ENCODE measurements at regions not wholly inside any gene's neighbourhood (a gene's known extent, or its start where the extent isn't known, plus 50 kb on each side); places are given as distances from the start of the nearest gene placed in this dataset.

DNA sequence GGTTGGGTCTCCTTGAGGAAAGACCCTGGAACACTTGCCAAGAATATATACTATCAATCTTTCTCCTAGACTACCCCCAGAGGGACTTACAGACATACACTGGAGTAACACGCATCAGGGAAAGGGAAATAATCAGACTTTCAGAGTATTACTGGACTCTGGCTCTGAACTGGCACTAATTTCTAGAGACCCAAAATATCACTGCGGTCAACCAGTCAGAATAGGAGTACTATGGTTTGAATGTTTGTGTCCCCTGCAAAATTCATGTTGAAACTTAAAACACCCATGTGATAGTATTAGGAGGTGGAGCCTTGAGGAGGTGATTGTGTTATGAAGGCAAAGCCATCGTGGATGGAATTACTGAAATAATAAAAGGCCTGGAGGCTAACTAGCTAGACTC lies 323.7 kb downstream of the EN1 start:
- H3K9me3 Mint-ChIP-seq = peaks cover 8% of the 10 kb centered on the region
- H3K27me3 Mint-ChIP-seq = no peaks in the 10 kb centered on the region
- H3K27ac Mint-ChIP-seq = no peak overlapping the region
- DNase-seq (ENCODE audit: low spot score in 2 of 2) (no peak), ATAC-seq (ENCODE audit: low read depth) (no peak)
- H3K4me3 Mint-ChIP-seq = no peak overlapping the region
- H3K4me1 Mint-ChIP-seq = no peaks in the 10 kb centered on the region
- no peaks in the 10 kb centered on the region for H3K36me3 Mint-ChIP-seq

DNA sequence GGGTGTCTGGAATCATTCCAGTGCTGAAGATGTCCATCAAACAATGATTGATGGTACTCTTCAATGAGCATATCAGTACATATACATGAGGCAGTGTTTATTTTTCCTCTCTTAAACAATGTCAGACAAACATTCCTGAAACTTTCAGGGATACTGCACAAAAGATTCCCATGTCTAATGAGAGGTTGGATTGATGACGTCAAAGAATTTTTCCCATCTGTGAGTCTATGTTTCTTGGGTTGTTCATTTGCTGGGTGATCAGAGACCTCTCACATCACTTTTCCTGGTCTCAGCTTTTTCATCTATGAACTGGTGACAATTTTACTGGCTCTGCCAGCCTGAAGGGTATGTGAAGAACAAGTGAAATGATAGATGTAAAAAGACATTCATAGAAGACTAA lies 325.5 kb downstream of the EN1 start:
- no peak overlapping the region for H3K4me3 Mint-ChIP-seq
- H3K27ac Mint-ChIP-seq = no peak overlapping the region
- H3K36me3 Mint-ChIP-seq = no peaks in the 10 kb centered on the region
- H3K4me1 Mint-ChIP-seq = no peaks in the 10 kb centered on the region
- peaks cover 11% of the 10 kb centered on the region for H3K9me3 Mint-ChIP-seq
- DNase-seq (ENCODE audit: low spot score in 2 of 2) (no peak), ATAC-seq (ENCODE audit: low read depth) (no peak)
- H3K27me3 Mint-ChIP-seq = no peaks in the 10 kb centered on the region

DNA sequence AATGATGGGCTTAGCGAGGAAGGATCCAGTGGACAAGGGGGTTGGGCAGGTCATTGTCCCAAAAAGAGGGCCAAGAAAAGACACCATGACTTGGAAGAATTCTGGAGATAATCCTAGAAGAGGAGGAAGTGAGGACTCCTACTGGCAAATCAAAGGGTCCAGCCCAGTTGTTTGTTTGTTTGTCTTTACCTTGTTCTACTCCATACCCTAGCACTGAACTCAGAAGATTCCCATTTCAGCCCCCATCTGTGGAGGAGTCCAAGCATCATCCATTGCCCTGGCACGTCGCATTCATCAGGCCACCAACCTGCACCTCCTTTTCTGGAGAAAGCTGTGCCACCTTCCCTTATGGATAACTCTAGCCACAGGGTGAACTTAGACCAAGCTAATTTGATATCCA lies 326.2 kb downstream of the EN1 start:
- no peak overlapping the region for H3K27ac Mint-ChIP-seq
- ATAC-seq (ENCODE audit: low read depth) (no peak), DNase-seq (ENCODE audit: low spot score in 2 of 2) (no peak)
- H3K4me1 Mint-ChIP-seq = no peaks in the 10 kb centered on the region
- no peaks in the 10 kb centered on the region for H3K36me3 Mint-ChIP-seq
- peaks cover 11% of the 10 kb centered on the region for H3K9me3 Mint-ChIP-seq
- no peak overlapping the region for H3K4me3 Mint-ChIP-seq
- H3K27me3 Mint-ChIP-seq = no peaks in the 10 kb centered on the region

DNA sequence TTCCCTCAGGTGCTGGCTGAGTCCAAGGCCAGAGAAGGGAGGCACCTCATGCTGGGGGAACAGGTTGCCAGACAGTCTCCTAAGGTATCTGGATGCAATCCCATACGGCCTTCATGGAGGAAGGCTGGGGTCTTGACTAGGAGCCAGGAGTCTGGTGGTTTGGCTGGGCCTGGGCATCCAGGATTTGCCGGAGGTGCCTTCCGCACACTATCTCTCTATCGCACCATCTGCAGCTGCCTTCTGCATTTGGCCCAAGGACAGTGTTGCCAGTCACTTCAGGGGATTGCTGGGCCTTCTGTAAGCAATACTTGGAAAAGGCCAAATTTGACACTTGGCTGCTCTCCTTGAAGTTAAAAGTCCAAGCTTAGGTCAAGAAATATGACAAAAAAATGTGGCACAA lies 327.2 kb downstream of the EN1 start:
- ATAC-seq (ENCODE audit: low read depth) (no peak), DNase-seq (ENCODE audit: low spot score in 2 of 2) (no peak)
- H3K4me1 Mint-ChIP-seq = no peaks in the 10 kb centered on the region
- H3K36me3 Mint-ChIP-seq = no peaks in the 10 kb centered on the region
- H3K4me3 Mint-ChIP-seq = no peak overlapping the region
- peaks cover 13% of the 10 kb centered on the region for H3K9me3 Mint-ChIP-seq
- no peak overlapping the region for H3K27ac Mint-ChIP-seq
- no peaks in the 10 kb centered on the region for H3K27me3 Mint-ChIP-seq

DNA sequence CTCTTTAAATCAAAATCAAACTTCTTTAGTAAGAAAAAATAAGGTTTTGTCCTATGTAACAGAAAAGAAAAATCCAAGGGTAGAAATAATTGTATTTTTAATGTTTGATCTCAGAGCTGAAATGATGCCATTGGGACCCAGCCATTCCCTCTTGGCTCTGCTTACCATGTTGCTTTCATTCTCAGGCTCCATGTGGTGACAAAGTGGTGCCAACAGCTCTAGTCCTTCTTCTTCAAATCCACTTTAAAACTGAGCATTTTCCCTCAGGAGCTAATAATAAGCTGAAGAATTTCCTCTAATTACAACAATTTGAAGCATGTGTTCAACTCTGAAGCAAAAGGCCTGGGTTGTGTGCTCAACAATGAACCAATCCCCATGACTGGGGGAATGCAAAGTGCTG lies 327.9 kb downstream of the EN1 start:
- no peaks in the 10 kb centered on the region for H3K4me1 Mint-ChIP-seq
- no peaks in the 10 kb centered on the region for H3K27me3 Mint-ChIP-seq
- H3K4me3 Mint-ChIP-seq = no peak overlapping the region
- no peak for DNase-seq (ENCODE audit: low spot score in 2 of 2)
- H3K27ac Mint-ChIP-seq = no peak overlapping the region
- H3K36me3 Mint-ChIP-seq = no peaks in the 10 kb centered on the region
- H3K9me3 Mint-ChIP-seq = peaks cover 13% of the 10 kb centered on the region
- ATAC-seq (ENCODE audit: low read depth) = no peak

DNA sequence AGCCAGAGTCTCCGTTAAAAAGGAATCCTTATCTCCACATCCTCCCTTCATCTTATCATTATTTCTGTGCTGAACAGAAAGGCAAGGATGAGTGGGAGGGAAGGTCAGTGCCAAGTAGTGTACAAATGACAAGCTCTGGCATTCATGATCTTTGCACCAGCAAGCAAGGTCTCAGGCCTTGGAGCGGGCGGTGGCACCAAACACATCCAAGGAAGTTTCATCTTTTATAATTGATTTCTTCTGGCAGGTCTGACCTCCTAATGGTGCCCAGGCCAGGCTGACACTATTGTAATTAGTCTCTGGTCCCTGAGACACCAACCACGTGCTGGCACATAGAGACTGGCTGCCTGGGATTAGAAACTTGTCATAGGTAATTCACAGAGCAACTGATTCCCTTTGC lies 336.6 kb downstream of the EN1 start:
- no peak for DNase-seq (ENCODE audit: low spot score in 2 of 2)
- H3K4me1 Mint-ChIP-seq = no peaks in the 10 kb centered on the region

DNA sequence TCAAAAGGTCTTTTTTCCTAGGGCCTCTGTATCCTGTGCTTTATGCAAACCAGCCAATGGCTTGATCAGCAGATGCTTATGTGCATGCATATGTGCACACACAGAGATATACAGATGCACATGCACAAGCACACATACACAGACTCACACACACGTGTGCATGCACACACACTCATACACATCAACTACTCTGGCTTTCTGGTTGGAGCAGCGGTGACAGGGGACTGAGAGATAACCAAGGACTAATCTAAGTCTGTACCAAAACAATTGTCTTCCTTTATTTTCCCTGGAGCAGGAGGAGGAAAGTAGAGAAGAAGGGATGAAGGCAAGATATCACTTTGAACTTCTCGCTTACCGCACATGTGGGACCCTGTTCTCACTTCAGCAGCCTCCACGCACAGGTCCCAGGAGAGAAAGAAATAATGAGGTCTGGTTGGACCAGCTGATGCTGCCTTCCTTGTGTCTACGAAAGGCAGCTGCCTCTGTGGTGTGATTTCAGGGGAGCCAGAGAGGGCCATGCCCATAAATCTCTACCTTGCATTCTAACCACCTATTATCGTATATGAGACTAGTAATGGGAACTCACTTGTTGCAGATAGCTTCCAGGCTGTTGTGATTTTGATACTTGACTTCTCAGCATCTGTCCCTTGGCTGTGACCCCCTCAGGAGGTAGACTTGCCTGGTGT lies 338.0 kb downstream of the EN1 start:
- Mint-ChIP-seq H3K27ac (no peak overlapping the region), H3K36me3 (no peaks in the 10 kb centered on the region), H3K27me3 (peaks cover 3% of the 10 kb centered on the region), H3K9me3 (peaks cover 2% of the 10 kb centered on the region), H3K4me1 (no peaks in the 10 kb centered on the region), H3K4me3 (no peak overlapping the region)
- DNase-seq (ENCODE audit: low spot score in 2 of 2) = no peak
- ATAC-seq (ENCODE audit: low read depth) = no peak

More for the DNA sequence above, 336.6 kb downstream of the EN1 start:
- H3K27ac Mint-ChIP-seq = no peak overlapping the region
- no peaks in the 10 kb centered on the region for H3K36me3 Mint-ChIP-seq
- H3K9me3 Mint-ChIP-seq = peaks cover 2% of the 10 kb centered on the region
- H3K27me3 Mint-ChIP-seq = peaks cover 3% of the 10 kb centered on the region
- no peak for ATAC-seq (ENCODE audit: low read depth)
- H3K4me3 Mint-ChIP-seq = no peak overlapping the region

DNA sequence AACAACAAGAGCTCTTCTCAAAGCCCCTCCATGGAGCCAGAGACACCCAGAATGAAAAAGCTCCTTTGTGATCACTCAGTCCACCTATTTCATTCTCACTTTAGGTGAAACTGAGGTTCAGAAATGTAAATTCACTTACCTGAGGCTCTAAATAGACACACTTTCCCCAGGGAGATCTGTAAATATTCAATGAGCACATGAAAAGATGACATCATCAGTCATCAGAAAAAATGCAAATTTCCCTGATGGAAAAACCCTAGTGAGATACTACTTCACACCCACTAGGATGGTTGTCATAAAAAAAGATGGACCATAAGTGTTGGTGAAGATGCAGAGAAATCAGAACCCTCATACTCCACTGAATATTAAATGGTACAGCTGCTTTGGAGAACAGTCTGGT lies 339.2 kb downstream of the EN1 start:
- Mint-ChIP-seq H3K27me3 (peaks cover 3% of the 10 kb centered on the region), H3K9me3 (peaks cover 2% of the 10 kb centered on the region), H3K4me1 (no peaks in the 10 kb centered on the region), H3K27ac (no peak overlapping the region), H3K36me3 (no peaks in the 10 kb centered on the region), H3K4me3 (no peak overlapping the region)
- ATAC-seq (ENCODE audit: low read depth) = no peak
- no peak for DNase-seq (ENCODE audit: low spot score in 2 of 2)

DNA sequence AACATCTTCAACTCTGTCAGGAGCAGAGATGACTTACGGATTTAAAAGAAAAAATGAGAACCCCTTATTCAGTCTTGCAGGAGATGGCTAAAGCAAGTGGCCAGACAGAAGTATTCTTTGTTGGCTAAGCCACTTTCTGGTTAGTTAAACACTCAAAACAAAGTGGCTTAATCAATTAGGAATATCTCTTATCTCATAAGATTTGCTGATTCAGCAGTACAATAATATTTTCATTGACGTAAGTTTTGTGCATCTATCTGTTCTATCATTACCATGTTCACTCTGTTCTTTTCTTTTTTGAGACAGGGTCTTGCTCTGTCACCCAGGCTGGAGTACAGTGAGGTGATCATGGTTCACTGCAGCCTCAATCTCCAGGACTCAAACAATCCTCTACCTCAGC lies 342.0 kb downstream of the EN1 start:
- no peaks in the 10 kb centered on the region for H3K4me1 Mint-ChIP-seq
- peaks cover 6% of the 10 kb centered on the region for H3K9me3 Mint-ChIP-seq
- peaks cover 3% of the 10 kb centered on the region for H3K27me3 Mint-ChIP-seq
- H3K27ac Mint-ChIP-seq = no peak overlapping the region
- no peaks in the 10 kb centered on the region for H3K36me3 Mint-ChIP-seq
- no peak overlapping the region for H3K4me3 Mint-ChIP-seq
- DNase-seq (ENCODE audit: low spot score in 2 of 2) (no peak), ATAC-seq (ENCODE audit: low read depth) (no peak)

DNA sequence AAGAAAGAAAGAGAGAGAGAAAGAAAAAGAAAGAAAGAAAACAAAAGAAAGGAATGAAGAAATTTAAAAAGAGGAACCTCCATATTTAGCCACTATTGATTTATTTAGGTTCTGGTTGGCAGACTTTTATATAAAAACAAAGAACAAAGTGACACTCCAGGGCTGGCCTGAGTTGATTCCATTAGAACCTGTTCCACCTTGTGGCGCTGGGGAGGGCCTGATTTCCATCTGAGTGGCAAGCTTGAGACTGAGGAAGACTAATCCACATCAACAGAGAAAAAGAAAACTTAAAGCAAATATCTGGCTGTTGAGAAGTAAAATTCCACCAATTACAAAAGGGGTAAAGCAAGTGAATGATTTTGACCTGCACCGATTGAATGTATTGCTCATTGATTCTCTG lies 345.3 kb downstream of the EN1 start:
- Mint-ChIP-seq H3K27me3 (peaks cover 7% of the 10 kb centered on the region), H3K4me3 (no peak overlapping the region), H3K36me3 (no peaks in the 10 kb centered on the region), H3K27ac (no peak overlapping the region), H3K4me1 (no peaks in the 10 kb centered on the region), H3K9me3 (peaks cover 9% of the 10 kb centered on the region)
- no peak for DNase-seq (ENCODE audit: low spot score in 2 of 2)
- no peak for ATAC-seq (ENCODE audit: low read depth)

DNA sequence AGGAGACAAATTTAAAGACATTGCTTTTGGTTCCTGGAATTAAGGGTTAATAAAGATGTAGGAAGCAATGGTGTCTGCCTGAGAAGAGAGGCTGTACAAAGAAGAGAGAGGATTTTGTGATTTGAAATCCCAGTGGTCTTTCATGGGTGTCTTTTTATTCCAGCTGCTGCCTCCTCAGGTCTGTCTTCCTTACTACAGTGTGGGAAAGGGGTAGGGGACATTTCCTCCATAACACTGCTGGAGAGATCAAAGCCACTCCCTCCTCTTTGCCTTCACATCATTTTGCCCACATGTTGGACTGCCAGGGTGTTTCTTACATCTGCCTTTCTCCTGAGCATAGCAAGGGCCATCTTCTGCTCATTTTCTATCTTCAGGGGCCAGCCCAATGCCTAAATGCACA lies 348.5 kb downstream of the EN1 start:
- Mint-ChIP-seq H3K4me1 (no peaks in the 10 kb centered on the region), H3K27ac (no peak overlapping the region), H3K9me3 (peaks cover 8% of the 10 kb centered on the region), H3K4me3 (no peak overlapping the region), H3K36me3 (no peaks in the 10 kb centered on the region), H3K27me3 (peaks cover 3% of the 10 kb centered on the region)
- ATAC-seq (ENCODE audit: low read depth) (no peak), DNase-seq (ENCODE audit: low spot score in 2 of 2) (no peak)

DNA sequence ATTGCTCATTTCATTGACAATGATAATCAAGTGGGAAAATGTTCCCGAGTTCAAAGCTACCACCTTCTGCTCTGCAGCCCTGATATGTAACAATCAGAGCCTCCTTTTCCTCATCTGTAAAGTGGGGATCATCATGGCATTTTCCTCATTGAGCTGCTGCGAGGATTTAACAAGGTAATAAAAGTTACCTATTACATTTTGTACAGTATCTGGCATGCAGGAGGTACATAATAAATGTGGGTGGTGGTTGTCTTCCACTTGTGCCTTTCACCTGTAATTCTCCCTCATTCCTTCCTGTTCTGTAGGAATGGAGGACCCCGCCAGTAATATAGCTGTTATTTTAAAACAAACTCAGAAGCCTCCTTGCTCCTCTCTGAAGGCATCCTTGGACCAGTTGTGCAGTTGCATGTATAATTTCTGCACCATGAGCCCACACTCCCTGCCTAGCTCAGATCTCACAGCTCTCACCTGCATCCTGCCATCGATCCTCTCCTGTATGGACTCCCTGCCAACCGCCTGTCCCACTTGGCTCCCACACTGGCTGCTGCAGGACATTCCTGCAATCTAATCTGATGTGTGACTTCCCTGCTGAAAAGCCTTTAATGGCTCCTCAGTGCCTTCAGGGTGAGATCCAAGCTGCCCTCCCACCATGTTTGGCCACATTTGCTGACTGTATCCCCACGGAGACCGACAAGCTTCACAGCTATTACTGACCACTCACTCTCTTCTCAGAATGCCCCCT lies 350.4 kb downstream of the EN1 start:
- Mint-ChIP-seq H3K27me3 (peaks cover 3% of the 10 kb centered on the region), H3K36me3 (no peaks in the 10 kb centered on the region), H3K27ac (no peak overlapping the region), H3K4me3 (no peak overlapping the region), H3K9me3 (peaks cover 7% of the 10 kb centered on the region), H3K4me1 (no peaks in the 10 kb centered on the region)
- ATAC-seq (ENCODE audit: low read depth) (no peak), DNase-seq (ENCODE audit: low spot score in 2 of 2) (no peak)

DNA sequence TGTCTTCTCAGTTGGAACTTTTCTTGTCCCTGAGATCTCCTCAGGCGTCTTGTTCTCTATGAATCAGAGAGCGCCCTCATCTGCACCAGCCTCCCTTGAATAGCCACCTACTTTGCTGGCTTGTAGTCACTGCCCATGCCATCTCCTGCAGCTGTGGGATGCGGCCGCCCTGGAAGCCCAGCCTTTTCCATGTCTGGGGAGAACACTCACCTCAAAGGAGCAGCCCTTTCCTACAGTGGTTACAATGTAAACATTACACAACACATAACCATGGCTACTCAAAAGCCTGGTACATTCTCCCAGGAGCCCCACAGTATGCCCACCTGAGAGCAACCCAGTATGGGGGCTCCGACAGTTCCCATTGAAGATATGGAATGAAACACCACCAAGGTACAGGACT lies 351.0 kb downstream of the EN1 start:
- no peaks in the 10 kb centered on the region for H3K36me3 Mint-ChIP-seq
- no peaks in the 10 kb centered on the region for H3K4me1 Mint-ChIP-seq
- H3K4me3 Mint-ChIP-seq = no peak overlapping the region
- peaks cover 3% of the 10 kb centered on the region for H3K27me3 Mint-ChIP-seq
- H3K27ac Mint-ChIP-seq = no peak overlapping the region
- ATAC-seq (ENCODE audit: low read depth) (no peak), DNase-seq (ENCODE audit: low spot score in 2 of 2) (no peak)
- H3K9me3 Mint-ChIP-seq = peaks cover 7% of the 10 kb centered on the region

DNA sequence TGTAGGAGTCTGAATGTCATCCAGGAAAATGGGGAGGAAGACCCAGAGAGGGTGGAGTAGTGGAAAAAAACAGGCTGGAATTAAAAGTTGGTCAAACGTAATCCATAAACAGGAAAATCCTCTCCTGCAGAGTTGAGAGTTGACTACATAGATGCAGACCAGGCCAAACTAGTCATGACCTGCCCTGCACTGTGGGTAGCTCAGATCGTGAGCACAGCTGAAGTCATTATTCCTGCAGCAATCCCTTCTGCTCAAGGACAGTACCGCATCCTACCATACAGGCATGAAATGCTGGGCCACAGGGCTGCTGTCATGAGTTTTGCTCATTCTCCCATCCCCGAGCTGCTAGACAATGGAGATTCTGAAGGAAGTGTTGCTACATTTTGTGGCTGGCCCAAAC lies 352.2 kb downstream of the EN1 start:
- Mint-ChIP-seq H3K4me3 (no peak overlapping the region), H3K4me1 (no peaks in the 10 kb centered on the region), H3K27ac (no peak overlapping the region), H3K27me3 (peaks cover 5% of the 10 kb centered on the region), H3K36me3 (no peaks in the 10 kb centered on the region), H3K9me3 (peaks cover 7% of the 10 kb centered on the region)
- ATAC-seq (ENCODE audit: low read depth) (no peak), DNase-seq (ENCODE audit: low spot score in 2 of 2) (no peak)

DNA sequence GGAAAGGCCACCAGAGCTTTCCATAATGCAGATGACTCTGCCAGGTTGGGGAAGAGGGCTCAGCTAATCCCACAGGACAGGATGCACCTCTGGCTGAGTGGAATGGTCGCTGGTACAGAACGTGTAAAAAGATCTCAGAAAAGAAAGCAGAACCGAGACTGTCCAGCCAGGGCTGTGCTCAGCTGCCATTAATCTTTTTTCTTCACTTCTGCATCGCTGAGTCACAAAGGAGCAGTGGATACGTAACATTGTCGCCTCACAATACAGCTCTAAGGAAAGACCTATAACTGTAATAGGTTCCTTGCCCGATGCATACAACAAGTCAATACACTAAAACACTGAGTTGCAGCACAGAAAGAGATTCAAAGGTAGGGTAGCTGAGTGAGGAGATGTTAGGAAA lies 354.2 kb downstream of the EN1 start:
- Mint-ChIP-seq H3K36me3 (no peaks in the 10 kb centered on the region), H3K27ac (no peak overlapping the region), H3K4me1 (no peaks in the 10 kb centered on the region), H3K27me3 (peaks cover 8% of the 10 kb centered on the region), H3K4me3 (no peak overlapping the region), H3K9me3 (peaks cover 7% of the 10 kb centered on the region)
- ATAC-seq (ENCODE audit: low read depth) = no peak
- DNase-seq (ENCODE audit: low spot score in 2 of 2) = no peak

All from memory B cell (primary cell).